ENCODE measurements at regions not wholly inside any gene's neighbourhood (a gene's known extent, or its start where the extent isn't known, plus 50 kb on each side); places are given as distances from the start of the nearest gene placed in this dataset. TPM values are rescaled to one million over a fixed set of nuclear protein-coding genes. Genes with fewer than 3 reads are reported as not detected.

DNA sequence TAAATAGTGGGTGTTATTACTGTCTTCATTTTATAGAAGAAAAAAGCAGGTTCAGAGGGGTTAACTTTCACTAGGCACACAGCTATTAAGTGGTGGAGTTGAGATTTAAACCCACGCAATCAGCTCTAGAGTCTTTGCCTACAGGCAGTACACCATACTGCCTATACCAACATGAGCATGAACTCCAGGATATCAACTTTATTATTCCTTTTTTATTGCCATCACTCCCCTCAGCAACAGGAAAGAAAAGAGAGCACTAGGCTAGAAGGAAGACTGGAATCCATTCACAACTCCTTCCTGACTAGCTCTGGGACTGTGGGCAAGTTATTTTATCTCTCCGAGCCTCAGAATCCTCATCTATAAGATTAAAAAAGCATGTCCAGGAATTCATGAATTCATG is 58.7 kb upstream of the FSHB start:
- Histone ChIP-seq H3K27me3 (no peaks in the 10 kb centered on the region), H3K9me3 (no peaks in the 10 kb centered on the region), H3K4me3 (no peak overlapping the region), H3K27ac (no peak overlapping the region), H3K36me3 (no peaks in the 10 kb centered on the region), H3K4me1 (no peaks in the 10 kb centered on the region)
- no peak for TF ChIP-seq POLR2A (IDR thresholded peaks at IDR 0.05)
- TF ChIP-seq, protein P1, sequence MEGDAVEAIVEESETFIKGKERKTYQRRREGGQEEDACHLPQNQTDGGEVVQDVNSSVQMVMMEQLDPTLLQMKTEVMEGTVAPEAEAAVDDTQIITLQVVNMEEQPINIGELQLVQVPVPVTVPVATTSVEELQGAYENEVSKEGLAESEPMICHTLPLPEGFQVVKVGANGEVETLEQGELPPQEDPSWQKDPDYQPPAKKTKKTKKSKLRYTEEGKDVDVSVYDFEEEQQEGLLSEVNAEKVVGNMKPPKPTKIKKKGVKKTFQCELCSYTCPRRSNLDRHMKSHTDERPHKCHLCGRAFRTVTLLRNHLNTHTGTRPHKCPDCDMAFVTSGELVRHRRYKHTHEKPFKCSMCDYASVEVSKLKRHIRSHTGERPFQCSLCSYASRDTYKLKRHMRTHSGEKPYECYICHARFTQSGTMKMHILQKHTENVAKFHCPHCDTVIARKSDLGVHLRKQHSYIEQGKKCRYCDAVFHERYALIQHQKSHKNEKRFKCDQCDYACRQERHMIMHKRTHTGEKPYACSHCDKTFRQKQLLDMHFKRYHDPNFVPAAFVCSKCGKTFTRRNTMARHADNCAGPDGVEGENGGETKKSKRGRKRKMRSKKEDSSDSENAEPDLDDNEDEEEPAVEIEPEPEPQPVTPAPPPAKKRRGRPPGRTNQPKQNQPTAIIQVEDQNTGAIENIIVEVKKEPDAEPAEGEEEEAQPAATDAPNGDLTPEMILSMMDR (IDR thresholded peaks at IDR 0.05) = no peak
- intact Hi-C loops (cut with DNase I; ENCODE audit: low total_unique reads) = no loop called here
- DNase-seq = no peak

DNA sequence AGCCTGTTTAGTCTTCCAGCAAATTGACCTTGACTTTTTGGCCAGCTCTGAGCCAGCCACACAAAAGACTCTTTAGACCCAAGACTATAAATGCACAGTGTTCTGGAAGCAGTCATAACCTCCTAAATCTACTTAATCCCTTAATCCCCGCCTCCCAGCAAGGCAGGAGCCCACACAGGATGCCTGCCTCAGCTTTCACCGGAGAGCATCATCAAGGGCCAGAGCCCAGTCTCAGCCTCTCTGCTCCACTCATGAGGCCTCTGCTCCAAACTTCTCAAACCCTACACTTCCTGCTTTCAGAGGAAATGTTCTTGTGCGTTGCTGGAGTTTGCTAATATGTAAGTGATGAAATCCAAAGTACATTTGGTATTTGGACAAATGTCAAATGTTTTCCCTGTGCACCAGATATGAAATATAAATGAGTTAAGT is 57.9 kb upstream of the FSHB start:
- DNase-seq = no peak
- Histone ChIP-seq H3K36me3 (no peaks in the 10 kb centered on the region), H3K4me1 (no peaks in the 10 kb centered on the region), H3K9me3 (no peaks in the 10 kb centered on the region), H3K27me3 (no peaks in the 10 kb centered on the region), H3K27ac (no peak overlapping the region), H3K4me3 (no peak overlapping the region)
- TF ChIP-seq, protein P1 (IDR thresholded peaks at IDR 0.05) = no peak
- no peak for TF ChIP-seq POLR2A (IDR thresholded peaks at IDR 0.05)
- intact Hi-C loops (cut with DNase I; ENCODE audit: low total_unique reads) = no loop called here

DNA sequence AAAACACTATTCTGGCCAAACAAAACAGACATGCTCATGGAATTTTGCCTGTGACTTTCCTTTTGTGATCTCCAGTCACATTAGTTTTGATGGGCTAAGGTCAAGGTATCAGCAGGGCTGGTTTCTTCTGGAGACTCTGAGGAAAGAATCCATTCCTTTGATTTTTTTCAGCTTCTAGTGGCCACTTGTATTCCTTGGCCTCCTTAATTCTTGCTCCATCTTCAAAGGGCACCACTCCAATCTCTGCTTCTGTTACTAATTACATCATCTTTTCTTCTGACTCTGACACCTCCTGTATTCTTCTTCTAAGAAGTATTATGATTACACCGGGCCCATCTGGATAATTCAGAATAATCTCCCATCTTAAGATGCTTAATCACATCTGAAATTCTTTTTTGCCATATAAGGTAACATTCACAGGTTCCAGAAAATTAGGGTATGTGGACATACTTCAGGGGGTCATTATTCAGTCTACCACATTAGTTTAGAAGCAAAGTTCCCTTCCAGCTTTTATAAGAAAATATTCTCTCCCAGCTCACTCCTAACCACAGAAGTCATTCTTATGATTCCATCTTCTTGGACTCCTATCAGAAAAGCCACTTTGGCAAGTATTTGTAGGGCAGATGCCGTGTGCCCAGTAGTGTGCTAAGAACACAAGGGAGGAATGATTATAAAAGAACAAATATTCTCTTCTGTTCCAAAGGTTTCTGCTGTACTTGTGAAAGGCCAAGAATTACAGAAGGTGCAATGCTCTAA is 56.4 kb upstream of the FSHB start:
- H3K36me3 ChIP-seq = no peaks in the 10 kb centered on the region
- intact Hi-C loops (cut with DNase I; ENCODE audit: low total_unique reads) = no loop called here
- no peaks in the 10 kb centered on the region for H3K27me3 ChIP-seq
- H3K9me3 ChIP-seq = no peaks in the 10 kb centered on the region
- DNase-seq = no peak
- H3K4me1 ChIP-seq = no peaks in the 10 kb centered on the region
- no peak overlapping the region for H3K4me3 ChIP-seq
- H3K27ac ChIP-seq = no peak overlapping the region
- TF ChIP-seq, protein P1 (IDR thresholded peaks at IDR 0.05) = no peak
- TF ChIP-seq POLR2A (IDR thresholded peaks at IDR 0.05) = no peak

Small RNA genes in the stretch of these regions (small RNA-seq; reads per million reads assigned to genes)
- gene AL358944.1 = not detected

Data from uterus (tissue), 3 donors.